Cardiac fibroblast (primary cell): ENCODE measurements at regions not wholly inside any gene's neighbourhood (a gene's known extent, or its start where the extent isn't known, plus 50 kb on each side); places are given as distances from the start of the nearest gene placed in this dataset.

ENCODE experiments used
- DNase-seq, 2 donors: peaks; one replicate each; pipeline versions ENCODE4 v3.0.0 to v3.0.0-alpha.2; 2010; ENCODE audit warnings: low read depth in 2 of 2
- H3K4me3 ChIP-seq, 2 donors: replicated peaks in 1 of 2; 1 replicate in 1 of 2; 2 replicates in 1 of 2; pipeline ENCODE4 v1.5.1; 2011; ENCODE audit warnings: low read depth in 2 of 2, low read length in 2 of 2, mild to moderate bottlenecking in 2 of 2, moderate library complexity in 1 of 2
- TF ChIP-seq, protein P1 (sequence below): IDR thresholded peaks from one replicate; pipeline ENCODE4 v1.5.1; 2011; ENCODE audit warnings: low read depth, mild to moderate bottlenecking, low read length, inconsistent platforms

DNA sequence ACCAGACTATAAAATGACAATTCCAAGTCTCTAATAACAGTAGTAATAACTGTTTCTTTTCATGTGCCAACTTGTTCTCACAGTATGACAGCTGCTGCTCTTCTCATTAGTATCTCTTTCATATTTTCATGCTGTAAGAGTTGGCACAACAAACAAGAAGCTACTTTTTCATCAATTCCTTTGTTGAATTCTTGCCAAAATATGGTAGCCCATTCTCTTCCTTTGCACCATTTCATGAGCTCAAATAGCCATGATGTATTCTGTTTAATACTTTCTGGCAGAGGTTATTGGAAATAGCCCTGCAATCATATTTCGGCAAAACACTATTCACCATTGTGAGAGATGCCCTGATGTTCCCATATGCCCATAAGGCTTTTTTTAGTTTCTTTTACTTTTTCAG is 1100.7 kb downstream of the TRHDE start:
- H3K4me3 ChIP-seq, result no peak overlapping the region
- TF ChIP-seq, protein P1, sequence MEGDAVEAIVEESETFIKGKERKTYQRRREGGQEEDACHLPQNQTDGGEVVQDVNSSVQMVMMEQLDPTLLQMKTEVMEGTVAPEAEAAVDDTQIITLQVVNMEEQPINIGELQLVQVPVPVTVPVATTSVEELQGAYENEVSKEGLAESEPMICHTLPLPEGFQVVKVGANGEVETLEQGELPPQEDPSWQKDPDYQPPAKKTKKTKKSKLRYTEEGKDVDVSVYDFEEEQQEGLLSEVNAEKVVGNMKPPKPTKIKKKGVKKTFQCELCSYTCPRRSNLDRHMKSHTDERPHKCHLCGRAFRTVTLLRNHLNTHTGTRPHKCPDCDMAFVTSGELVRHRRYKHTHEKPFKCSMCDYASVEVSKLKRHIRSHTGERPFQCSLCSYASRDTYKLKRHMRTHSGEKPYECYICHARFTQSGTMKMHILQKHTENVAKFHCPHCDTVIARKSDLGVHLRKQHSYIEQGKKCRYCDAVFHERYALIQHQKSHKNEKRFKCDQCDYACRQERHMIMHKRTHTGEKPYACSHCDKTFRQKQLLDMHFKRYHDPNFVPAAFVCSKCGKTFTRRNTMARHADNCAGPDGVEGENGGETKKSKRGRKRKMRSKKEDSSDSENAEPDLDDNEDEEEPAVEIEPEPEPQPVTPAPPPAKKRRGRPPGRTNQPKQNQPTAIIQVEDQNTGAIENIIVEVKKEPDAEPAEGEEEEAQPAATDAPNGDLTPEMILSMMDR, result no peak
- DNase-seq, result no peak

DNA sequence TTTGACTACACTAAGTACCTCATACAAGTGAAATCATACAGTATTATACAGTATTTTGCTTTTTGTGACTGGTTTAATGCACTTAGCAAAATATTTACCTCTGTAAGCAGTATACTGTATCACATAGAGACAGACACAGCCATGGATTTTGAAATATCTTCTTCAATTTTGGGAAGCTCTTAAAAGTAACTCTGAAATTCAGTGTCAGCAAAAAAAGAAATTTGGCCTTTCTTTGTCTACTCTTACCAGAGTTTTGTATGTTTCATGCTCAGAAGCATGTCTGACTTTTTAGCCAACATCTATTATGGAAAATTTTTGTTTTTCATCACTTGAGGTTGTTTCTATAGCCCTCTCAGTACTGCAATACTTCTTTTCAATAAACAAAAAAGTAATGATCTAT is 1102.2 kb downstream of the TRHDE start:
- no peak overlapping the region for H3K4me3 ChIP-seq
- TF ChIP-seq, protein P1, result no peak
- DNase-seq, result no peak

DNA sequence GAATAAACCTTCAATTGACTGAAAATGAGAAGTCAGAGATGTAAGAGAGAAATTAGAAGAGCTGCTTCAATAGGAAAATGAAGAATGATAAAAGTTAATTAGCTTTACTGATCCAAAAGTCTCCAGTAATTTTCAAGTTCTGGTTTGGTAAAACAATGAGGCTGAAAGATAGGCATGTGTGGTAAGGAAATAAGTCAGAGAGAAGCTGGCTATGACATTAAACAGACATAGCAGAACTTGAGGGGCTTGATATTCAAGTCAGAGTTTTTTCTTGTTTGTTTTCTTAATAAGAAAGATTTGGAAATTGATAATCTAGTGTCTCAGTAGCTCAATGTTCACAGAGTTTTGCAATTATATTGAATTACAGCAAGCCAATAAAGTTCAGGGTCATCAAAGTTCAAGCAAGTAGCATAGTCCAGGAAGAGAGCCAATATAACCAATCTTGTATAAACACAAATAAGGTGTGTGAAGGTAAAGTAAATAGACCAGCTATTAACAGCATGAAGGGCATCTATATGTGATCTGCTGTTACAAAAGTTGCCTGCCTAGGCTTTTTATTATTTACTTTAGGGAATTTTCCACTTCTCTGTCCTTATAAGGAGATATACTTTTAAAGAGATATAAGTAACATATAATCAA is 1111.5 kb downstream of the TRHDE start:
- no peak for DNase-seq
- no peak overlapping the region for H3K4me3 ChIP-seq
- TF ChIP-seq, protein P1, result no peak

DNA sequence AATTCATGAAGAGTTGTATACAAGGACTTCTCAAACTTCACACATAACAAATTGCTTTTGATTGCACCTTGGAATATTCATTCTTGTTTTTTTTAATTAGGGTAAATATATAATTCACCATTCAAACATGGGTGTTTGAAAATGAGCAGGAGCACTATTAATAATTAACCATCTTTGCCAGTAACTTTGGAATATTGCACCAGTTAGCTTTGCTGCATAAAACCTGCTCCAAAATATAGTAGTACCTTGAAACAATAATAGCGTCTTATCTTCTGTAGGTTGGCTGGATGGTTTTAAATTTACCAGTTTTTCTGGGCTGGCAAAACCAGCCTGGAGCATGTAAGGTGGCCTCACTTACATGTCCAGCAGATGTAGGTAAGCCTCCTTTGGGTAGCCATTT is 1112.4 kb downstream of the TRHDE start:
- TF ChIP-seq, protein P1, result no peak
- no peak overlapping the region for H3K4me3 ChIP-seq
- no peak for DNase-seq

DNA sequence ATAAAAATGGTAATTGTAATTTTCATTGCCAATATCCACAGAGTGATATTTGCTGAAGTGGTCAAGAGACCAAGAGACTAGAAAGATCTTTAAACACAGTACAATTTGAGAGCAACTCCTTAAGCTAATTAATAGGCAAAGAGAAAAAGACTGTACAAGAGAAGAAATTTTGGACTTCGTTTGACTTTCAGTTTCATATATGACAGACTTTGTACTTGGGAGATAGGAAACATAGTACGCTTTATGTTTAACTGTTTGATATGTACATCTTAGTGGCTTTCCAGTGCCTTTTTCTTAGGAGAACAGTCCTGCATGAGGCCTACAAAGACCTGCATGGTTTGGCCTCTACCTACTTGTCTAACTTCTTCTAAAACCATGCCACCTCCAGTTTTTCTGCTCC is 1118.1 kb downstream of the TRHDE start:
- DNase-seq, result no peak
- TF ChIP-seq, protein P1, result no peak
- no peak overlapping the region for H3K4me3 ChIP-seq

DNA sequence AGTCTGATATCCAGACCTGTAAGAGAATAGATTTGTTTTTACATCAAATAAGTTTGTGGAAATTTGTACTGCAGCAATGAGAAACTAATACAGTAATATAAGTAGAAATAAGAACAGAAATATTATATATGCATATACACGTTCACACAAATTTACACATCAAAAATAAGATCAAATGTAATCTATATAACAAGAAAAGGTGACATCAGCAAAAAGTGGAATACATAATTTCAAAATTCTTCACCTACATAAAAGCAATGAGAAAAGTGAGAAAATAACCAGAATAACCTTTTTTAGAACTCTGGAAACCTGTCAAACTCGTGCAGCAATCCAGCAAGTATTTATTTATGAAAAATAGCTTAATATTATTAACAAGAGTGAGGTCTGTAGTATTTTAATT is 1124.6 kb upstream of the ATXN7L3B start:
- TF ChIP-seq, protein P1, result no peak
- no peak for DNase-seq
- H3K4me3 ChIP-seq, result no peak overlapping the region

DNA sequence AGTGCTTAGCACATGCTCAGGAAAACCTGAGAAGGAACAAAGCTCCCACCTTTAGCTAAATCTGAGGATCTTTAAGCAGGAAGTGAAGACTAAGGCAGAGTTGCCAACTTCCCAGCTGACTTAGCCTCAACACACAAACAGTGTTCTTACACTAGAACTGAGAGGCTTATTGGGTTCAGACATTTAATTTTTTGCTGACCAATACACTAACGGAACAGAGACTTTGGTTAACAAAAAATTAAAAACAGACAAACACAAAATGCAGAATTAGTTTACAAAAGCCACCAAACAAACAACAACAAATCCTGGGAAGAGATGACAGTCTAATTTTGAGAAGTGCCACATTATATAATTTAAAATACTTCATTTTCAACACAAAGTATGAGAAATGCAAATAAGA is 1123.7 kb upstream of the ATXN7L3B start:
- TF ChIP-seq, protein P1, result no peak
- DNase-seq, result no peak

More for the DNA sequence above, 1123.7 kb upstream of the ATXN7L3B start:
- no peak overlapping the region for H3K4me3 ChIP-seq
